HepG2 (cell line): ENCODE measurements at regions not wholly inside any gene's neighbourhood (a gene's known extent, or its start where the extent isn't known, plus 50 kb on each side); places are given as distances from the start of the nearest gene placed in this dataset.

Experiments
- ATAC-seq: fragments of 200-7000 bp; cut with Tn5 transposase; 3 replicates; pipeline ENCODE4 v1.9.1; 2020; ENCODE audit warnings: mild to moderate bottlenecking, moderate library complexity
- BruUV-seq: library from RNA; stranded (reverse); fragments of 400-500 nt; replicated peaks from 2 replicates; lab custom pipeline; 2021; lab: Mats Ljungman, UMichigan
- CTCF ChIA-PET: fragments of 300-600 bp; formaldehyde crosslinking; extraction: SDS; loops from one replicate; lab custom pipeline; 2021; ENCODE audit warnings: low total read pairs, inconsistent platforms, low intra/inter-chr PET ratio; lab: Yijun Ruan, JAX
- POLR2A ChIA-PET: fragments of 350-600 bp; sonication (Branson Sonifier 250); formaldehyde crosslinking; loops from one replicate; lab custom pipeline; 2020; ENCODE audit warnings: antibody characterized with exemption, inconsistent platforms; lab: Yijun Ruan, JAX
- DNase-seq: peaks from one replicate; pipeline ENCODE4 v3.0.0-alpha.2; 2015; ENCODE audit warnings: low spot score
- FAIRE-seq: peaks from 3 replicates; lab custom pipeline; 2011; peaks lifted over from hg19 to GRCh38; lab: Jason Lieb, UNC
- H2AFZ ChIP-seq: one replicate; pipeline ENCODE4 v1.6.1; 2011; ENCODE audit warnings: low read length, inconsistent platforms
- H3K27ac ChIP-seq: fragments of 300-600 bp; 3 replicates; pipeline ENCODE4 v1.8.0; 2011; ENCODE audit warnings: mixed run types, mild to moderate bottlenecking, mixed read lengths, low read length, inconsistent platforms; ENCODE audit not compliant: insufficient read depth; ENCODE audit errors: extremely low read length
- H3K27me3 ChIP-seq, 2 experiments: fragments of 200-600 bp in 1 of 2; 2 replicates in 1 of 2; 3 replicates in 1 of 2; pipeline versions ENCODE4 v1.6.0 to v1.8.0; 2011; ENCODE audit warnings: low read length in 2 of 2, mild to moderate bottlenecking in 2 of 2, moderate library complexity in 2 of 2, inconsistent platforms in 1 of 2; ENCODE audit not compliant: insufficient read depth in 2 of 2, control insufficient read depth in 1 of 2
- H3K36me3 ChIP-seq, 2 experiments: fragments of 200-600 bp in 1 of 2; replicated peaks in 1 of 2; 2 replicates in 1 of 2; 3 replicates in 1 of 2; pipeline versions ENCODE4 v1.5.1 to v1.8.0; 2011; ENCODE audit warnings: low read length in 2 of 2, inconsistent platforms in 1 of 2; ENCODE audit not compliant: insufficient read depth in 2 of 2, control insufficient read depth in 1 of 2
- H3K4me1 ChIP-seq: 2 replicates; pipeline ENCODE4 v1.5.1; 2012; ENCODE audit warnings: low read length, inconsistent platforms; ENCODE audit not compliant: insufficient read depth
- H3K4me2 ChIP-seq: 2 replicates; pipeline ENCODE4 v1.6.0; 2011; ENCODE audit warnings: low read depth, low read length, inconsistent platforms
- H3K4me3 ChIP-seq, 3 experiments: fragments of 200-600 bp in 1 of 3; sonication (generic), shearing (Covaris generic) in 1 of 3; replicated peaks in 1 of 3; 2 replicates each; pipeline ENCODE4 v1.5.1; 2011 to 2016; ENCODE audit warnings: low read length in 3 of 3, inconsistent platforms in 2 of 3, low read depth in 2 of 3, mild to moderate bottlenecking in 2 of 3, control low read depth in 1 of 3, mixed read lengths in 1 of 3; ENCODE audit not compliant: insufficient read depth in 1 of 3
- H3K79me2 ChIP-seq: one replicate; pipeline ENCODE4 v1.6.1; 2011; ENCODE audit warnings: low read length, inconsistent platforms; ENCODE audit not compliant: insufficient read depth
- H3K9ac ChIP-seq: 2 replicates; pipeline ENCODE4 v1.6.0; 2011; ENCODE audit warnings: mild to moderate bottlenecking, low read depth, low read length, inconsistent platforms; ENCODE audit not compliant: insufficient read depth
- H3K9me3 ChIP-seq: 2 replicates; pipeline ENCODE4 v1.5.1; 2012; ENCODE audit warnings: mild to moderate bottlenecking, low read length
- H4K20me1 ChIP-seq: 2 replicates; pipeline ENCODE4 v1.6.0; 2011; ENCODE audit warnings: inconsistent platforms, mild to moderate bottlenecking, low read length, moderate library complexity; ENCODE audit not compliant: insufficient read depth
- ATF1 ChIP-seq: IDR thresholded peaks from 2 replicates; pipeline ENCODE4 v1.6.1; 2016; ENCODE audit warnings: mild to moderate bottlenecking, control low read depth
- DPF2 ChIP-seq: sonication (generic); formaldehyde crosslinking; IDR thresholded peaks from 2 replicates; pipeline ENCODE4 v1.4.0; 2020; ENCODE audit warnings: mild to moderate bottlenecking, low read depth, missing genetic modification reagents, borderline replicate concordance
- JUN ChIP-seq: sonication (generic); formaldehyde crosslinking; IDR thresholded peaks from 2 replicates; pipeline ENCODE4 v1.4.0; 2020; ENCODE audit warnings: mild to moderate bottlenecking, missing genetic modification reagents
- MIXL1 ChIP-seq: IDR thresholded peaks from 2 replicates; pipeline ENCODE4 v1.6.1; 2016
- NCOR1 ChIP-seq: fragments of 200-600 bp; sonication (generic); IDR thresholded peaks from 2 replicates; pipeline ENCODE4 v1.7.0; 2017; ENCODE audit warnings: antibody characterized with exemption, low read length, borderline replicate concordance
- PHF8 ChIP-seq: sonication (generic); formaldehyde crosslinking; IDR thresholded peaks from 2 replicates; pipeline ENCODE4 v1.5.0; 2020; ENCODE audit warnings: missing genetic modification reagents
- STAG1 ChIP-seq: sonication (generic); formaldehyde crosslinking; IDR thresholded peaks from 2 replicates; pipeline ENCODE4 v1.4.0; 2020; ENCODE audit warnings: missing genetic modification reagents
- ZFX ChIP-seq: sonication (generic); formaldehyde crosslinking; IDR thresholded peaks from 2 replicates; pipeline ENCODE4 v1.4.0; 2020; ENCODE audit warnings: mild to moderate bottlenecking, low read depth, missing genetic modification reagents, moderate library complexity
- ZKSCAN1 ChIP-seq: fragments of 150-350 bp; IDR thresholded peaks from 2 replicates; pipeline ENCODE4 v1.6.1; 2014; ENCODE audit warnings: low read length
- ZNF20 ChIP-seq: sonication (generic); formaldehyde crosslinking; IDR thresholded peaks from 2 replicates; pipeline ENCODE4 v1.4.0; 2020; ENCODE audit warnings: mild to moderate bottlenecking, moderate library complexity, missing genetic modification reagents
- ZNF335 ChIP-seq: sonication (generic); formaldehyde crosslinking; IDR thresholded peaks from 2 replicates; pipeline ENCODE4 v1.4.0; 2020; ENCODE audit warnings: missing genetic modification reagents
- ZNF674 ChIP-seq: sonication (generic); formaldehyde crosslinking; IDR thresholded peaks from 2 replicates; pipeline ENCODE4 v1.5.0; 2020; ENCODE audit warnings: low read depth, mild to moderate bottlenecking, missing genetic modification reagents
- ZNF746 ChIP-seq: sonication (generic); formaldehyde crosslinking; IDR thresholded peaks from 2 replicates; pipeline ENCODE4 v1.8.0; 2022; ENCODE audit warnings: mild to moderate bottlenecking, missing genetic modification reagents
- ZNF780A ChIP-seq: sonication (generic); formaldehyde crosslinking; IDR thresholded peaks from 2 replicates; pipeline ENCODE4 v1.8.0; 2022; ENCODE audit warnings: mild to moderate bottlenecking, missing genetic modification reagents, moderate library complexity
- WGBS: methylation state at CpG from one replicate; pipeline ENCODE4 v1.1.6; 2017; ENCODE audit warnings: low lambda C conversion rate; 5-methylcytosine and 5-hydroxymethylcytosine counted together
- in situ Hi-C: cut with HindIII; loops from 2 replicates; pipeline ENCODE4 v1.10.0; 2017; ENCODE audit warnings: low pct_unique_long_range_greater_than_20kb; ENCODE audit not compliant: extremely low pct_ligation_motif_present
- intact Hi-C: fragments of 100-400 bp; cut with micrococcal nuclease; formaldehyde crosslinking; loops from one replicate; pipeline ENCODE4 v1.10.0; 2022; ENCODE audit not compliant: unreplicated experiment
- TF ChIP-seq, protein P1 (sequence below): sonication (generic); formaldehyde crosslinking; IDR thresholded peaks from 2 replicates; pipeline ENCODE4 v1.4.0; 2020; ENCODE audit warnings: missing genetic modification reagents
- TF ChIP-seq, protein P2 (sequence below): sonication (generic); formaldehyde crosslinking; IDR thresholded peaks from 2 replicates; pipeline ENCODE4 v1.5.0; 2020; ENCODE audit warnings: missing genetic modification reagents

DNA sequence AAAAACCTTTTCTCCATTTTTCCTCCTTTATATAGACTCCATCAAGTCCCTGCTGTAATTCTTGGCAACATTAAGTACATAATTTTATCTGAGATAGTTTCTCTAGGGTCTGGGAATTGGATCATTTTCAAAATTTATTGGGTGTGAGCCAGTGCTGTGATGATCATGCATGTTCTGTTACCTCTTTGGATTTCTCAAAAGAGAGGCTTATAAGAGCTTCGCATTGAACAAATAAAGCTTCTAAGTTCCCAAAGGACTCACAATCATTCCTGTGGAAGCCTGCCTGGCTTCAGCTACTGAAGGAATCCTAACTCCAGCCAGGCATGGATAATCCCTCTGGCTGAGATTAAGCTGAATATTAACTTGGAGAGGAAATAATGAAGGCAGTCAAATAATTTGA is 208.5 kb downstream of the RAB38 start:
- H3K79me2 ChIP-seq = no peaks in the 10 kb centered on the region
- no peak overlapping the region for H3K4me3 ChIP-seq
- FAIRE-seq (no peak), DNase-seq (no peak), ATAC-seq (no peak)
- no peak overlapping the region for H3K27ac ChIP-seq
- no peak overlapping the region for H3K4me2 ChIP-seq
- WGBS = 7% methylated on average over 1 of the region's 1 CpG
- ChIA-PET POLR2A (no interaction called here), CTCF (no interaction called here)
- H3K4me1 ChIP-seq = no peaks in the 10 kb centered on the region
- intact Hi-C loops (no loop called here), in situ Hi-C loops (no loop called here)
- H3K36me3 ChIP-seq = no peaks in the 10 kb centered on the region
- no peaks in the 10 kb centered on the region for H3K27me3 ChIP-seq
- TF ChIP-seq ZKSCAN1 (no peak), ZNF20 (no peak), PHF8 (CRISPR knock-in tag) (no peak), ZNF746 (CRISPR knock-in tag) (no peak), STAG1 (CRISPR knock-in tag) (no peak), MIXL1 (CRISPR knock-in tag) (no peak), ZNF780A (no peak), JUN (CRISPR knock-in tag) (no peak), ZNF674 (CRISPR knock-in tag) (no peak), ZFX (no peak), NCOR1 (no peak), DPF2 (no peak), ATF1 (CRISPR knock-in tag) (no peak), ZNF335 (CRISPR knock-in tag) (no peak)
- TF ChIP-seq, protein P1, sequence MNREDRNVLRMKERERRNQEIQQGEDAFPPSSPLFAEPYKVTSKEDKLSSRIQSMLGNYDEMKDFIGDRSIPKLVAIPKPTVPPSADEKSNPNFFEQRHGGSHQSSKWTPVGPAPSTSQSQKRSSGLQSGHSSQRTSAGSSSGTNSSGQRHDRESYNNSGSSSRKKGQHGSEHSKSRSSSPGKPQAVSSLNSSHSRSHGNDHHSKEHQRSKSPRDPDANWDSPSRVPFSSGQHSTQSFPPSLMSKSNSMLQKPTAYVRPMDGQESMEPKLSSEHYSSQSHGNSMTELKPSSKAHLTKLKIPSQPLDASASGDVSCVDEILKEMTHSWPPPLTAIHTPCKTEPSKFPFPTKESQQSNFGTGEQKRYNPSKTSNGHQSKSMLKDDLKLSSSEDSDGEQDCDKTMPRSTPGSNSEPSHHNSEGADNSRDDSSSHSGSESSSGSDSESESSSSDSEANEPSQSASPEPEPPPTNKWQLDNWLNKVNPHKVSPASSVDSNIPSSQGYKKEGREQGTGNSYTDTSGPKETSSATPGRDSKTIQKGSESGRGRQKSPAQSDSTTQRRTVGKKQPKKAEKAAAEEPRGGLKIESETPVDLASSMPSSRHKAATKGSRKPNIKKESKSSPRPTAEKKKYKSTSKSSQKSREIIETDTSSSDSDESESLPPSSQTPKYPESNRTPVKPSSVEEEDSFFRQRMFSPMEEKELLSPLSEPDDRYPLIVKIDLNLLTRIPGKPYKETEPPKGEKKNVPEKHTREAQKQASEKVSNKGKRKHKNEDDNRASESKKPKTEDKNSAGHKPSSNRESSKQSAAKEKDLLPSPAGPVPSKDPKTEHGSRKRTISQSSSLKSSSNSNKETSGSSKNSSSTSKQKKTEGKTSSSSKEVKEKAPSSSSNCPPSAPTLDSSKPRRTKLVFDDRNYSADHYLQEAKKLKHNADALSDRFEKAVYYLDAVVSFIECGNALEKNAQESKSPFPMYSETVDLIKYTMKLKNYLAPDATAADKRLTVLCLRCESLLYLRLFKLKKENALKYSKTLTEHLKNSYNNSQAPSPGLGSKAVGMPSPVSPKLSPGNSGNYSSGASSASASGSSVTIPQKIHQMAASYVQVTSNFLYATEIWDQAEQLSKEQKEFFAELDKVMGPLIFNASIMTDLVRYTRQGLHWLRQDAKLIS (CRISPR knock-in tag) = no peak
- TF ChIP-seq, protein P2, sequence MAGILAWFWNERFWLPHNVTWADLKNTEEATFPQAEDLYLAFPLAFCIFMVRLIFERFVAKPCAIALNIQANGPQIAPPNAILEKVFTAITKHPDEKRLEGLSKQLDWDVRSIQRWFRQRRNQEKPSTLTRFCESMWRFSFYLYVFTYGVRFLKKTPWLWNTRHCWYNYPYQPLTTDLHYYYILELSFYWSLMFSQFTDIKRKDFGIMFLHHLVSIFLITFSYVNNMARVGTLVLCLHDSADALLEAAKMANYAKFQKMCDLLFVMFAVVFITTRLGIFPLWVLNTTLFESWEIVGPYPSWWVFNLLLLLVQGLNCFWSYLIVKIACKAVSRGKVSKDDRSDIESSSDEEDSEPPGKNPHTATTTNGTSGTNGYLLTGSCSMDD (CRISPR knock-in tag) = no peak
- H3K9me3 ChIP-seq = no peaks in the 10 kb centered on the region
- BruUV-seq = no TSS peak
- H3K9ac ChIP-seq = no peak overlapping the region
- no peak overlapping the region for H2AFZ ChIP-seq
- H4K20me1 ChIP-seq = no peaks in the 10 kb centered on the region
